Suprapubic skin (tissue), 3 donors: ENCODE measurements at regions not wholly inside any gene's neighbourhood (a gene's known extent, or its start where the extent isn't known, plus 50 kb on each side); places are given as distances from the start of the nearest gene placed in this dataset.
"Not testable (repeated sequence)": the region's sequence is repeated elsewhere in the genome, so short reads cannot be mapped to it uniquely, and the experiment has no call there.

Experiments
- CTCF ChIP-seq, 2 donors: fragments of 200-600 bp in 1 of 2; fragments of 450-650 bp in 1 of 2; sonication (generic) in 1 of 2; IDR thresholded peaks; one replicate each; pipeline ENCODE4 v1.5.1; 2016 to 2019; ENCODE audit warnings: antibody characterized with exemption in 2 of 2, mild to moderate bottlenecking in 1 of 2, moderate library complexity in 1 of 2
- POLR2A ChIP-seq, 2 donors: fragments of 450-650 bp; IDR thresholded peaks; one replicate each; pipeline ENCODE4 v1.6.1; 2017; ENCODE audit warnings: antibody characterized with exemption in 2 of 2, mild to moderate bottlenecking in 2 of 2, moderate library complexity in 2 of 2

- TF ChIP-seq CTCF, POLR2A (IDR thresholded peaks at IDR 0.05): not testable (repeated sequence)
These were observed 123.9 kb upstream of the MEOX2 start for GRCh38 chr7:15810383-15810782.
